Anterior cingulate cortex (tissue), 58 donors: ENCODE measurements at regions not wholly inside any gene's neighbourhood (a gene's known extent, or its start where the extent isn't known, plus 50 kb on each side); places are given as distances from the start of the nearest gene placed in this dataset.

Experiments
- DNase-seq, 58 donors: peaks; one replicate each; lab custom pipeline; 2025; lab: John Stamatoyannopoulos, UW

GRCh38 chr17:33352526-33352925, 59.4 kb upstream of the ASIC2 start:
- no peak for DNase-seq

GRCh38 chr17:33356266-33356665, 63.2 kb upstream of the ASIC2 start:
- DNase-seq: no peak

GRCh38 chr17:33363475-33363874, 70.4 kb upstream of the ASIC2 start:
- DNase-seq: no peak

GRCh38 chr17:33366960-33367359, 73.9 kb upstream of the ASIC2 start:
- no peak for DNase-seq

GRCh38 chr17:33369149-33369548, 76.1 kb upstream of the ASIC2 start:
- no peak for DNase-seq

- no peak for DNase-seq
Measured at GRCh38 chr17:33369876-33370275, 76.8 kb upstream of the ASIC2 start.

GRCh38 chr17:33370401-33370800, 77.3 kb upstream of the ASIC2 start:
- DNase-seq: no peak

GRCh38 chr17:33371377-33371776, 78.3 kb upstream of the ASIC2 start:
- no peak for DNase-seq

- DNase-seq: no peak
Measured at GRCh38 chr17:33373273-33373672, 80.2 kb upstream of the ASIC2 start.

GRCh38 chr17:33375103-33375502, 82.0 kb upstream of the ASIC2 start:
- no peak for DNase-seq

GRCh38 chr17:33375783-33376182, 82.7 kb upstream of the ASIC2 start:
- no peak for DNase-seq

GRCh38 chr17:33377837-33378595, 84.9 kb upstream of the ASIC2 start:
- no peak for DNase-seq

GRCh38 chr17:33381201-33381600, 88.1 kb upstream of the ASIC2 start:
- peak in 2 of 58 donors; percentile 32 to 34 for DNase-seq

GRCh38 chr17:33383488-33384023, 90.5 kb upstream of the ASIC2 start:
- DNase-seq: no peak

- no peak for DNase-seq
Measured at GRCh38 chr17:33385133-33385532, 92.0 kb upstream of the ASIC2 start.

- DNase-seq: no peak
Measured at GRCh38 chr17:33385713-33386112, 92.6 kb upstream of the ASIC2 start.

GRCh38 chr17:33387406-33387805, 94.3 kb upstream of the ASIC2 start:
- DNase-seq: no peak

- no peak for DNase-seq
Measured at GRCh38 chr17:33389504-33390135, 96.5 kb upstream of the ASIC2 start.

- no peak for DNase-seq
Measured at GRCh38 chr17:33390479-33391176, 97.5 kb upstream of the ASIC2 start.

- no peak for DNase-seq
Measured at GRCh38 chr17:33396818-33397217, 103.7 kb upstream of the ASIC2 start.

GRCh38 chr17:33398386-33398785, 105.3 kb upstream of the ASIC2 start:
- no peak for DNase-seq
